ENCODE measurements at regions not wholly inside any gene's neighbourhood (a gene's known extent, or its start where the extent isn't known, plus 50 kb on each side); places are given as distances from the start of the nearest gene placed in this dataset.
"Not testable (repeated sequence)": the region's sequence is repeated elsewhere in the genome, so short reads cannot be mapped to it uniquely, and the experiment has no call there.

GRCh38 chr12:86710109-86710508 is 453.9 kb upstream of the MGAT4C start:
- Mint-ChIP-seq H3K36me3 (no peaks in the 10 kb centered on the region), H3K27ac (no peak overlapping the region), H3K4me3 (no peak overlapping the region), H3K9me3 (peaks cover 3 to 27% (median 14%) of the 10 kb centered on the region in 7 donors), H3K27me3 (no peaks in the 10 kb centered on the region), H3K4me1 (no peaks in the 10 kb centered on the region)
- H3K9me3 ChIP-seq (ENCODE audit: control insufficient read depth in 2 of 2, low read length in 2 of 2) = peaks cover 0 to 7% of the 10 kb centered on the region in 2 experiments
- DNase-seq = no peak
- ATAC-seq (ENCODE audit: low read depth in 2 of 2) = no peak
- H3K36me3 ChIP-seq (ENCODE audit: control insufficient read depth, insufficient read depth, low read length) = no peaks in the 10 kb centered on the region
- no peaks in the 10 kb centered on the region for H3K4me1 ChIP-seq (ENCODE audit: control insufficient read depth, insufficient read depth, low read length, poor library complexity, severe bottlenecking)
- H3K27ac ChIP-seq (ENCODE audit: insufficient read depth, low read length, poor library complexity, severe bottlenecking) = no peak overlapping the region
- no peaks in the 10 kb centered on the region for H3K27me3 ChIP-seq (ENCODE audit: control insufficient read depth, insufficient read depth, low read length)
- H3K4me3 ChIP-seq (ENCODE audit: low read depth, low read length) = no peak overlapping the region

GRCh38 chr12:86709017-86709416 is 452.8 kb upstream of the MGAT4C start:
- not testable (repeated sequence) for H3K27me3 ChIP-seq (ENCODE audit: control insufficient read depth, insufficient read depth, low read length); H3K36me3 Mint-ChIP-seq; DNase-seq; ATAC-seq (ENCODE audit: low read depth in 2 of 2); H3K9me3 ChIP-seq (ENCODE audit: control insufficient read depth in 2 of 2, low read length in 2 of 2); H3K27ac Mint-ChIP-seq; H3K27me3 Mint-ChIP-seq; H3K36me3 ChIP-seq (ENCODE audit: control insufficient read depth, insufficient read depth, low read length); H3K4me3 Mint-ChIP-seq; H3K27ac ChIP-seq (ENCODE audit: insufficient read depth, low read length, poor library complexity, severe bottlenecking); H3K4me1 ChIP-seq (ENCODE audit: control insufficient read depth, insufficient read depth, low read length, poor library complexity, severe bottlenecking); H3K4me1 Mint-ChIP-seq; H3K4me3 ChIP-seq (ENCODE audit: low read depth, low read length)
- peaks cover 2 to 27% (median 15%) of the 10 kb centered on the region in 7 donors for H3K9me3 Mint-ChIP-seq

- H3K9me3 Mint-ChIP-seq = peaks cover 2 to 18% (median 7%) of the 10 kb centered on the region in 7 donors
- no peak overlapping the region for H3K4me3 Mint-ChIP-seq
- Histone ChIP-seq H3K4me1 (ENCODE audit: control insufficient read depth, insufficient read depth, low read length, poor library complexity, severe bottlenecking) (no peaks in the 10 kb centered on the region), H3K9me3 (ENCODE audit: control insufficient read depth in 2 of 2, low read length in 2 of 2) (peaks cover 0 to 3% of the 10 kb centered on the region in 2 experiments), H3K27ac (ENCODE audit: insufficient read depth, low read length, poor library complexity, severe bottlenecking) (no peak overlapping the region), H3K4me3 (ENCODE audit: low read depth, low read length) (no peak overlapping the region), H3K36me3 (ENCODE audit: control insufficient read depth, insufficient read depth, low read length) (no peaks in the 10 kb centered on the region), H3K27me3 (ENCODE audit: control insufficient read depth, insufficient read depth, low read length) (no peaks in the 10 kb centered on the region)
- H3K27ac Mint-ChIP-seq = no peak overlapping the region
- ATAC-seq (ENCODE audit: low read depth in 2 of 2) = no peak
- H3K27me3 Mint-ChIP-seq = no peaks in the 10 kb centered on the region
- no peaks in the 10 kb centered on the region for H3K36me3 Mint-ChIP-seq
- no peak for DNase-seq
- H3K4me1 Mint-ChIP-seq = no peaks in the 10 kb centered on the region
These were observed 442.4 kb upstream of the MGAT4C start for GRCh38 chr12:86698641-86698980.

- ATAC-seq (ENCODE audit: low read depth in 2 of 2) (no peak), DNase-seq (no peak)
- Histone ChIP-seq H3K4me3 (ENCODE audit: low read depth, low read length) (no peak overlapping the region), H3K9me3 (ENCODE audit: control insufficient read depth in 2 of 2, low read length in 2 of 2) (peaks cover 0 to 2% of the 10 kb centered on the region in 2 experiments), H3K27me3 (ENCODE audit: control insufficient read depth, insufficient read depth, low read length) (no peaks in the 10 kb centered on the region), H3K4me1 (ENCODE audit: control insufficient read depth, insufficient read depth, low read length, poor library complexity, severe bottlenecking) (no peaks in the 10 kb centered on the region), H3K36me3 (ENCODE audit: control insufficient read depth, insufficient read depth, low read length) (no peaks in the 10 kb centered on the region), H3K27ac (ENCODE audit: insufficient read depth, low read length, poor library complexity, severe bottlenecking) (no peak overlapping the region)
- H3K4me3 Mint-ChIP-seq = no peak overlapping the region
- H3K27ac Mint-ChIP-seq = no peak overlapping the region
- H3K9me3 Mint-ChIP-seq = peaks cover 2 to 15% (median 6%) of the 10 kb centered on the region in 7 donors
- H3K4me1 Mint-ChIP-seq = no peaks in the 10 kb centered on the region
- H3K27me3 Mint-ChIP-seq = no peaks in the 10 kb centered on the region
- H3K36me3 Mint-ChIP-seq = no peaks in the 10 kb centered on the region
These were observed 441.9 kb upstream of the MGAT4C start for GRCh38 chr12:86697916-86698640.

- ATAC-seq (ENCODE audit: low read depth in 2 of 2) (no peak), DNase-seq (no peak)
- Histone ChIP-seq H3K4me1 (ENCODE audit: control insufficient read depth, insufficient read depth, low read length, poor library complexity, severe bottlenecking) (no peaks in the 10 kb centered on the region), H3K27me3 (ENCODE audit: control insufficient read depth, insufficient read depth, low read length) (no peaks in the 10 kb centered on the region), H3K27ac (ENCODE audit: insufficient read depth, low read length, poor library complexity, severe bottlenecking) (no peak overlapping the region), H3K4me3 (ENCODE audit: low read depth, low read length) (no peak overlapping the region), H3K9me3 (ENCODE audit: control insufficient read depth in 2 of 2, low read length in 2 of 2) (peaks cover 2 to 4% of the 10 kb centered on the region in 2 experiments), H3K36me3 (ENCODE audit: control insufficient read depth, insufficient read depth, low read length) (no peaks in the 10 kb centered on the region)
- no peaks in the 10 kb centered on the region for H3K27me3 Mint-ChIP-seq
- no peaks in the 10 kb centered on the region for H3K36me3 Mint-ChIP-seq
- no peak overlapping the region for H3K4me3 Mint-ChIP-seq
- peaks cover 0 to 23% (median 10%) of the 10 kb centered on the region in 7 donors for H3K9me3 Mint-ChIP-seq
- no peak overlapping the region for H3K27ac Mint-ChIP-seq
- no peaks in the 10 kb centered on the region for H3K4me1 Mint-ChIP-seq
These were observed 427.5 kb upstream of the MGAT4C start for GRCh38 chr12:86683568-86684304.

- Histone ChIP-seq H3K4me1 (ENCODE audit: control insufficient read depth, insufficient read depth, low read length, poor library complexity, severe bottlenecking) (no peaks in the 10 kb centered on the region), H3K36me3 (ENCODE audit: control insufficient read depth, insufficient read depth, low read length) (no peaks in the 10 kb centered on the region), H3K27ac (ENCODE audit: insufficient read depth, low read length, poor library complexity, severe bottlenecking) (no peak overlapping the region), H3K9me3 (ENCODE audit: control insufficient read depth in 2 of 2, low read length in 2 of 2) (peaks cover 2 to 4% of the 10 kb centered on the region in 2 experiments), H3K4me3 (ENCODE audit: low read depth, low read length) (no peak overlapping the region), H3K27me3 (ENCODE audit: control insufficient read depth, insufficient read depth, low read length) (no peaks in the 10 kb centered on the region)
- no peaks in the 10 kb centered on the region for H3K4me1 Mint-ChIP-seq
- H3K36me3 Mint-ChIP-seq = no peaks in the 10 kb centered on the region
- no peak overlapping the region for H3K27ac Mint-ChIP-seq
- no peak overlapping the region for H3K4me3 Mint-ChIP-seq
- no peaks in the 10 kb centered on the region for H3K27me3 Mint-ChIP-seq
- peaks cover 0 to 15% (median 9%) of the 10 kb centered on the region in 7 donors for H3K9me3 Mint-ChIP-seq
- no peak for ATAC-seq (ENCODE audit: low read depth in 2 of 2)
- no peak for DNase-seq
These were observed 424.9 kb upstream of the MGAT4C start for GRCh38 chr12:86681060-86681459.

- Histone ChIP-seq H3K4me1 (ENCODE audit: control insufficient read depth, insufficient read depth, low read length, poor library complexity, severe bottlenecking) (no peaks in the 10 kb centered on the region), H3K27ac (ENCODE audit: insufficient read depth, low read length, poor library complexity, severe bottlenecking) (no peak overlapping the region), H3K9me3 (ENCODE audit: control insufficient read depth in 2 of 2, low read length in 2 of 2) (peaks cover 0 to 4% of the 10 kb centered on the region in 2 experiments), H3K27me3 (ENCODE audit: control insufficient read depth, insufficient read depth, low read length) (no peaks in the 10 kb centered on the region), H3K4me3 (ENCODE audit: low read depth, low read length) (no peak overlapping the region), H3K36me3 (ENCODE audit: control insufficient read depth, insufficient read depth, low read length) (no peaks in the 10 kb centered on the region)
- H3K4me3 Mint-ChIP-seq = no peak overlapping the region
- H3K27me3 Mint-ChIP-seq = no peaks in the 10 kb centered on the region
- no peaks in the 10 kb centered on the region for H3K36me3 Mint-ChIP-seq
- ATAC-seq (ENCODE audit: low read depth in 2 of 2) (no peak), DNase-seq (no peak)
- peaks cover 0 to 26% (median 5%) of the 10 kb centered on the region in 7 donors for H3K9me3 Mint-ChIP-seq
- no peak overlapping the region for H3K27ac Mint-ChIP-seq
- H3K4me1 Mint-ChIP-seq = no peaks in the 10 kb centered on the region
These were observed 419.0 kb upstream of the MGAT4C start for GRCh38 chr12:86675197-86675596.

GRCh38 chr12:86670986-86671385 is 414.8 kb upstream of the MGAT4C start:
- DNase-seq = no peak
- H3K36me3 ChIP-seq (ENCODE audit: control insufficient read depth, insufficient read depth, low read length) = no peaks in the 10 kb centered on the region
- H3K4me3 Mint-ChIP-seq = no peak overlapping the region
- no peak overlapping the region for H3K4me3 ChIP-seq (ENCODE audit: low read depth, low read length)
- no peaks in the 10 kb centered on the region for H3K27me3 ChIP-seq (ENCODE audit: control insufficient read depth, insufficient read depth, low read length)
- H3K9me3 ChIP-seq (ENCODE audit: control insufficient read depth in 2 of 2, low read length in 2 of 2) = peaks cover 0 to 7% of the 10 kb centered on the region in 2 experiments
- H3K4me1 ChIP-seq (ENCODE audit: control insufficient read depth, insufficient read depth, low read length, poor library complexity, severe bottlenecking) = no peaks in the 10 kb centered on the region
- peaks cover 0 to 21% (median 9%) of the 10 kb centered on the region in 7 donors for H3K9me3 Mint-ChIP-seq
- no peaks in the 10 kb centered on the region for H3K36me3 Mint-ChIP-seq
- no peaks in the 10 kb centered on the region for H3K27me3 Mint-ChIP-seq
- ATAC-seq (ENCODE audit: low read depth in 2 of 2) = no peak
- H3K4me1 Mint-ChIP-seq = no peaks in the 10 kb centered on the region
- H3K27ac ChIP-seq (ENCODE audit: insufficient read depth, low read length, poor library complexity, severe bottlenecking) = no peak overlapping the region
- H3K27ac Mint-ChIP-seq = no peak overlapping the region
